ENCODE measurements at regions not wholly inside any gene's neighbourhood (a gene's known extent, or its start where the extent isn't known, plus 50 kb on each side); places are given as distances from the start of the nearest gene placed in this dataset.

- TF ChIP-seq, protein P1, sequence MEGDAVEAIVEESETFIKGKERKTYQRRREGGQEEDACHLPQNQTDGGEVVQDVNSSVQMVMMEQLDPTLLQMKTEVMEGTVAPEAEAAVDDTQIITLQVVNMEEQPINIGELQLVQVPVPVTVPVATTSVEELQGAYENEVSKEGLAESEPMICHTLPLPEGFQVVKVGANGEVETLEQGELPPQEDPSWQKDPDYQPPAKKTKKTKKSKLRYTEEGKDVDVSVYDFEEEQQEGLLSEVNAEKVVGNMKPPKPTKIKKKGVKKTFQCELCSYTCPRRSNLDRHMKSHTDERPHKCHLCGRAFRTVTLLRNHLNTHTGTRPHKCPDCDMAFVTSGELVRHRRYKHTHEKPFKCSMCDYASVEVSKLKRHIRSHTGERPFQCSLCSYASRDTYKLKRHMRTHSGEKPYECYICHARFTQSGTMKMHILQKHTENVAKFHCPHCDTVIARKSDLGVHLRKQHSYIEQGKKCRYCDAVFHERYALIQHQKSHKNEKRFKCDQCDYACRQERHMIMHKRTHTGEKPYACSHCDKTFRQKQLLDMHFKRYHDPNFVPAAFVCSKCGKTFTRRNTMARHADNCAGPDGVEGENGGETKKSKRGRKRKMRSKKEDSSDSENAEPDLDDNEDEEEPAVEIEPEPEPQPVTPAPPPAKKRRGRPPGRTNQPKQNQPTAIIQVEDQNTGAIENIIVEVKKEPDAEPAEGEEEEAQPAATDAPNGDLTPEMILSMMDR (IDR thresholded peaks at IDR 0.05), result no peak
- no peak for TF ChIP-seq EP300 (IDR thresholded peaks at IDR 0.05)
Observed at GRCh38 chr10:8636371-8636770, 581.9 kb downstream of the GATA3 start.
